GM20000 (cell line): ENCODE measurements at regions not wholly inside any gene's neighbourhood (a gene's known extent, or its start where the extent isn't known, plus 50 kb on each side); places are given as distances from the start of the nearest gene placed in this dataset.
"Not testable (repeated sequence)": the region's sequence is repeated elsewhere in the genome, so short reads cannot be mapped to it uniquely, and the experiment has no call there.

ENCODE experiments used
- DNase-seq: peaks from one replicate; pipeline ENCODE4 v3.0.0; 2012; ENCODE audit warnings: low spot score
- TF ChIP-seq, protein P1 (sequence below): IDR thresholded peaks from 2 replicates; pipeline ENCODE4 v1.5.1; 2012; ENCODE audit warnings: mild to moderate bottlenecking, control low read depth; ENCODE audit errors: extremely low read depth, missing control alignments

DNA sequence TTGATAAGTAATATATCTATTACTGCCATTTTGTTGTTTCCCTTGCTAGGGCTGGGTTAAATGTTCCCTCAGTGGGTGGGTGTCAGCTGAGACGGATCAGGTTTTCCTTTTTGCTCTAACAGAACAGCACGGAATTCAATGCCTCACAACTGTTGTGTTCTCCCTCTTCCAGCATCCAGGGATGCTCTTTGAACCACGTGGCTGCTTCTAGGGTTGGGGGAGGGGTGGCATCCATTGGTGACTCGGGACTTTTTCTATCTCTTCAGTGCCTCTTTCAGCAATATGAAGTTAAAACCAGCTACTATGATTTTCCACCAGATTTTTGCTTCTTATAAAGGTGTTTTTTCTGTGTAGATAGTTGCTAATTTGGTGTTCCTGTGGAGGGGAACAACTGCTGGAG lies 884.9 kb upstream of the FOXG1 start:
- TF ChIP-seq, protein P1, sequence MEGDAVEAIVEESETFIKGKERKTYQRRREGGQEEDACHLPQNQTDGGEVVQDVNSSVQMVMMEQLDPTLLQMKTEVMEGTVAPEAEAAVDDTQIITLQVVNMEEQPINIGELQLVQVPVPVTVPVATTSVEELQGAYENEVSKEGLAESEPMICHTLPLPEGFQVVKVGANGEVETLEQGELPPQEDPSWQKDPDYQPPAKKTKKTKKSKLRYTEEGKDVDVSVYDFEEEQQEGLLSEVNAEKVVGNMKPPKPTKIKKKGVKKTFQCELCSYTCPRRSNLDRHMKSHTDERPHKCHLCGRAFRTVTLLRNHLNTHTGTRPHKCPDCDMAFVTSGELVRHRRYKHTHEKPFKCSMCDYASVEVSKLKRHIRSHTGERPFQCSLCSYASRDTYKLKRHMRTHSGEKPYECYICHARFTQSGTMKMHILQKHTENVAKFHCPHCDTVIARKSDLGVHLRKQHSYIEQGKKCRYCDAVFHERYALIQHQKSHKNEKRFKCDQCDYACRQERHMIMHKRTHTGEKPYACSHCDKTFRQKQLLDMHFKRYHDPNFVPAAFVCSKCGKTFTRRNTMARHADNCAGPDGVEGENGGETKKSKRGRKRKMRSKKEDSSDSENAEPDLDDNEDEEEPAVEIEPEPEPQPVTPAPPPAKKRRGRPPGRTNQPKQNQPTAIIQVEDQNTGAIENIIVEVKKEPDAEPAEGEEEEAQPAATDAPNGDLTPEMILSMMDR = no peak

DNA sequence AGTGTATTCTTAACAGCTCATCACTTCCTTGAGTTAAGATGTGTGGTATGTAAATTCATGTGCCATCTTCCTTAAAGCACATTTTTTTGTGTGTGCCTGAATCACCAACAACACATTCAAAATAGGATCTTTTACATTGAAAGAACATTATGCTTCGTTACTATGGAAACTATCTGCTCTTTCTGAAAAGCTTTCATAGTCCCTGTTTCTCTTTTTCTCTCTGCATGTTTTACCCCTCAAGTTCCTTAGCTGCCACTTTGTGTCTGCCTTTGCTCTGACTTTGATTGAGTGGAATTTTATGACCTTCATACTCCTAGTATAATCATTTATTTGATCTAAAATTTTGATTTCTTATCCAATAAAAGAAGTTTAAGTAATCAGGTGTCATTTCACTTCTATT lies 880.3 kb upstream of the FOXG1 start:
- TF ChIP-seq, protein P1 = no peak
- DNase-seq = no peak

More for the DNA sequence above, 884.9 kb upstream of the FOXG1 start:
- no peak for DNase-seq

GRCh38 chr14:27890259-27890658 lies 876.3 kb upstream of the FOXG1 start:
- DNase-seq = no peak
- TF ChIP-seq, protein P1 = no peak

GRCh38 chr14:27908484-27908883 lies 858.1 kb upstream of the FOXG1 start:
- not testable (repeated sequence) for DNase-seq

GRCh38 chr14:27916326-27916725 lies 850.3 kb upstream of the FOXG1 start:
- no peak for DNase-seq
- TF ChIP-seq, protein P1 = no peak

GRCh38 chr14:27917896-27918295 lies 848.7 kb upstream of the FOXG1 start:
- no peak for DNase-seq
- TF ChIP-seq, protein P1 = no peak

DNA sequence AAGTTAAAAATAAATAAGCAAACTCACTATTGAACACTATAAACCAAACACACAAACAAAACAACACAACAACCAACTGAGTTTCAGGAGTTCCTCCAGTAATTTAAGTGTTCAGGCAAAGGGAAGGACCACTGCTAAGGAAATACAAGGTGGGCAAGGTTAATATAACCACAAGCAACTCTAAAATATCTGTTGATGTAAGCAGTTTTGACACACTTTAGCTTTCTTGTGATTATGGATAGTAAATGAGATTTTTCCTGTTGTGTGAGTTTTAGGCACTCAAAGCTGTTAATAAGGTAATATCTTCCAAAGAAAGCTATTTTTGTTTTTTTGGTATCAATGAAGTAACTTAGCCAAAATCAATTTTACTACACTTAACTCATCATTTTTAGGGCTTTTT lies 839.1 kb upstream of the FOXG1 start:
- no peak for DNase-seq
- TF ChIP-seq, protein P1 = no peak

DNA sequence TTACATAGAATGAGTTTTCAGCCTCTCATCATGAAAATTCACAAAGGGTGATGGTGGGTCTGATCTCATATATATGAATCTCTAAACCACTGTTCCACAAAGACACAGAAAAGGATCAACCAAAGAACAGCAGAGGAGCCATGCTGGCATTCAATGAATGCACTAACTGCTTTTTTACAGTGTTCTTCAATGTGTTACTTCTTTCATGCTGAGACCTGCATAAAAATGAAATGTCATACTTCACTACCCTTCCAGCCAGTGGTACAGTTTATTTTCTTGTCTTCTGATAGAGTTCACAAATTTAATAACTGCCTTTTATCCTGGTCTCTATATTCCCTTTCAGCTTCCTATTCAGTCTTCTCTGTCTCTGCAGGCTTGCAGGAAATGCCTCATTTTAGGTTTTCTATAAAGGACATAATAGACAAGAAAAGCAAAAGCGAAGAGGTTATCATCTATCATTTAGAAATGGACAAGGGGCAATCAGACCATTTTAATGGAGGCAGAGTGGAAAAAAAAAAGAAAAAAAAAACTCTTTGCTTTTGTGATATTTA lies 836.7 kb upstream of the FOXG1 start:
- TF ChIP-seq, protein P1 = no peak
- DNase-seq = no peak
